ENCODE measurements at regions not wholly inside any gene's neighbourhood (a gene's known extent, or its start where the extent isn't known, plus 50 kb on each side); places are given as distances from the start of the nearest gene placed in this dataset.

- TF ChIP-seq CTCF (IDR thresholded peaks at IDR 0.05; ENCODE audit: unreplicated experiment), result no peak
- DNase-seq (ENCODE audit: unreplicated experiment), result peak; percentile 99
- BruUV-seq (replicated peaks), result no TSS peak
- CTCF ChIA-PET, result interaction anchor here (0.6 to 1.8 kb wide), 13 partner anchors 9 to 797 kb away, joined by 3 to 5 read pairs (median 4); no protein-coding TSS in a partner anchor
- peak overlapping the region; percentile 20 for H3K4me3 Mint-ChIP-seq (ENCODE audit: unreplicated experiment)
- intact Hi-C loops (cut with micrococcal nuclease), result loop anchor here (2.0 to 10.0 kb wide), 6 partner anchors 50 to 219 kb away; partner anchors contain the start of gene JUN
- no peaks in the 10 kb centered on the region for H3K9me3 Mint-ChIP-seq (ENCODE audit: unreplicated experiment)
- H3K4me1 Mint-ChIP-seq (ENCODE audit: insufficient read depth, unreplicated experiment), result peaks cover 62% of the 10 kb centered on the region
- peak overlapping the region; percentile 86 for H3K27ac Mint-ChIP-seq (ENCODE audit: low read depth, unreplicated experiment)
- no peaks in the 10 kb centered on the region for H3K27me3 Mint-ChIP-seq (ENCODE audit: insufficient read depth, unreplicated experiment)
- POLR2A ChIA-PET, result interaction anchor here (0.5 to 4.9 kb wide), 28 partner anchors 11 to 815 kb away, joined by 3 to 41 read pairs (median 4); partner anchors contain the start of gene JUN
- H3K36me3 Mint-ChIP-seq (ENCODE audit: insufficient read depth, unreplicated experiment), result no peaks in the 10 kb centered on the region
Measured at GRCh38 chr1:58932859-58933598, 149.2 kb upstream of the JUN start.

- peak; percentile 34 for DNase-seq (ENCODE audit: unreplicated experiment)
- no peak for TF ChIP-seq CTCF (IDR thresholded peaks at IDR 0.05; ENCODE audit: unreplicated experiment)
- ChIA-PET CTCF (interaction anchor here (0.6 to 1.8 kb wide), 8 partner anchors 18 to 207 kb away, joined by 3 to 5 read pairs (median 4); no protein-coding TSS in a partner anchor), POLR2A (interaction anchor here (0.6 to 4.9 kb wide), 14 partner anchors 12 to 815 kb away, joined by 3 to 41 read pairs (median 4); partner anchors contain the start of gene JUN)
- Mint-ChIP-seq H3K27ac (ENCODE audit: low read depth, unreplicated experiment) (peak overlapping the region; percentile 86), H3K36me3 (ENCODE audit: insufficient read depth, unreplicated experiment) (no peaks in the 10 kb centered on the region), H3K27me3 (ENCODE audit: insufficient read depth, unreplicated experiment) (no peaks in the 10 kb centered on the region), H3K4me3 (ENCODE audit: unreplicated experiment) (no peak overlapping the region), H3K4me1 (ENCODE audit: insufficient read depth, unreplicated experiment) (peaks cover 56% of the 10 kb centered on the region), H3K9me3 (ENCODE audit: unreplicated experiment) (no peaks in the 10 kb centered on the region)
- no TSS peak for BruUV-seq (replicated peaks)
- intact Hi-C loops (cut with micrococcal nuclease), result loop anchor here (2.0 to 10.0 kb wide), 6 partner anchors 51 to 219 kb away; partner anchors contain the start of gene JUN
Measured at GRCh38 chr1:58933599-58933926, 149.7 kb upstream of the JUN start.

GRCh38 chr1:58934706-58935105 lies 150.9 kb upstream of the JUN start:
- TF ChIP-seq CTCF (IDR thresholded peaks at IDR 0.05; ENCODE audit: unreplicated experiment), result no peak
- POLR2A ChIA-PET, result interaction anchor here (1.2 kb wide), 1 partner anchor 151 kb away, joined by 3 read pairs; the partner anchor contains the start of gene JUN
- intact Hi-C loops (cut with micrococcal nuclease), result loop anchor here (5.0 to 10.0 kb wide), 2 partner anchors 140 to 218 kb away; no protein-coding TSS in a partner anchor
- no TSS peak for BruUV-seq (replicated peaks)
- Mint-ChIP-seq H3K27me3 (ENCODE audit: insufficient read depth, unreplicated experiment) (no peaks in the 10 kb centered on the region), H3K27ac (ENCODE audit: low read depth, unreplicated experiment) (no peak overlapping the region), H3K9me3 (ENCODE audit: unreplicated experiment) (no peaks in the 10 kb centered on the region), H3K4me1 (ENCODE audit: insufficient read depth, unreplicated experiment) (peaks cover 45% of the 10 kb centered on the region), H3K36me3 (ENCODE audit: insufficient read depth, unreplicated experiment) (no peaks in the 10 kb centered on the region), H3K4me3 (ENCODE audit: unreplicated experiment) (no peak overlapping the region)
- no peak for DNase-seq (ENCODE audit: unreplicated experiment)
- CTCF ChIA-PET, result no interaction called here

- Mint-ChIP-seq H3K27ac (ENCODE audit: low read depth, unreplicated experiment) (peak overlapping the region; percentile 71), H3K9me3 (ENCODE audit: unreplicated experiment) (no peaks in the 10 kb centered on the region), H3K4me3 (ENCODE audit: unreplicated experiment) (no peak overlapping the region), H3K4me1 (ENCODE audit: insufficient read depth, unreplicated experiment) (peaks cover 26% of the 10 kb centered on the region), H3K27me3 (ENCODE audit: insufficient read depth, unreplicated experiment) (no peaks in the 10 kb centered on the region), H3K36me3 (ENCODE audit: insufficient read depth, unreplicated experiment) (no peaks in the 10 kb centered on the region)
- POLR2A ChIA-PET, result interaction anchor here (0.6 to 1.8 kb wide), 12 partner anchors 8 to 896 kb away, joined by 3 to 9 read pairs (median 4); partner anchors contain the start of genes FGGY and JUN
- CTCF ChIA-PET, result interaction anchor here (0.7 to 1.6 kb wide), 5 partner anchors 9 to 811 kb away, joined by 3 to 4 read pairs (median 3); no protein-coding TSS in a partner anchor
- BruUV-seq (replicated peaks), result no TSS peak
- no peak for TF ChIP-seq CTCF (IDR thresholded peaks at IDR 0.05; ENCODE audit: unreplicated experiment)
- DNase-seq (ENCODE audit: unreplicated experiment), result peak; percentile 23
- intact Hi-C loops (cut with micrococcal nuclease), result loop anchor here (10.0 kb wide), 1 partner anchor 138 kb away; no protein-coding TSS in a partner anchor
Measured at GRCh38 chr1:58936973-58937372, 153.1 kb upstream of the JUN start.
